SK-N-SH treated with all-trans-retinoic acid at 6 μM for 48 hours (cell line): ENCODE measurements at regions not wholly inside any gene's neighbourhood (a gene's known extent, or its start where the extent isn't known, plus 50 kb on each side); places are given as distances from the start of the nearest gene placed in this dataset.

Experiments
- CREB5 ChIP-seq: fragments of 250-450 bp; sonication (Bioruptor Pico); IDR thresholded peaks from 2 replicates; pipeline ENCODE4 v1.5.1; 2020; ENCODE audit warnings: low read depth, mild to moderate bottlenecking, moderate library complexity
- CSDC2 ChIP-seq: fragments of 250-450 bp; sonication (Bioruptor Pico); IDR thresholded peaks from 2 replicates; pipeline ENCODE4 v1.5.0; 2020; ENCODE audit warnings: mild to moderate bottlenecking, moderate library complexity
- ESRRG ChIP-seq: fragments of 250-450 bp; sonication (Bioruptor Pico); IDR thresholded peaks from 2 replicates; pipeline ENCODE4 v1.6.1; 2021; ENCODE audit warnings: mild to moderate bottlenecking
- PATZ1 ChIP-seq: fragments of 250-450 bp; sonication (Bioruptor Pico); IDR thresholded peaks from 2 replicates; pipeline ENCODE4 v1.8.0; 2020; ENCODE audit warnings: mild to moderate bottlenecking, moderate library complexity, borderline replicate concordance
- PPARA ChIP-seq: fragments of 250-450 bp; sonication (Bioruptor Pico); IDR thresholded peaks from 2 replicates; pipeline ENCODE4 v1.5.0; 2020; ENCODE audit warnings: mild to moderate bottlenecking, borderline replicate concordance
- RARB ChIP-seq: fragments of 250-450 bp; sonication (Bioruptor Pico); IDR thresholded peaks from 2 replicates; pipeline ENCODE4 v1.8.0; 2021; ENCODE audit warnings: mild to moderate bottlenecking, moderate library complexity
- TCF4 ChIP-seq: fragments of 250-450 bp; sonication (Bioruptor Pico); IDR thresholded peaks from 2 replicates; pipeline ENCODE4 v1.8.0; 2021; ENCODE audit warnings: mild to moderate bottlenecking, moderate library complexity, borderline replicate concordance
- TOX ChIP-seq: fragments of 250-450 bp; sonication (Bioruptor Pico); IDR thresholded peaks from 2 replicates; pipeline ENCODE4 v1.8.0; 2021; ENCODE audit warnings: mild to moderate bottlenecking, moderate library complexity, borderline replicate concordance
- TSHZ2 ChIP-seq: fragments of 250-450 bp; sonication (Bioruptor Pico); IDR thresholded peaks from 2 replicates; pipeline ENCODE4 v1.5.0; 2020; ENCODE audit warnings: mild to moderate bottlenecking, moderate library complexity
- ZC3H10 ChIP-seq: fragments of 250-450 bp; sonication (Bioruptor Pico); IDR thresholded peaks from 2 replicates; pipeline ENCODE4 v1.5.1; 2021; ENCODE audit warnings: mild to moderate bottlenecking, moderate library complexity
- ZFP3 ChIP-seq: fragments of 250-450 bp; sonication (Bioruptor Pico); IDR thresholded peaks from 2 replicates; pipeline ENCODE4 v1.5.0; 2020; ENCODE audit warnings: mild to moderate bottlenecking, moderate library complexity
- ZNF565 ChIP-seq: fragments of 450-650 bp; formaldehyde crosslinking; conservative IDR thresholded peaks from 2 replicates; pipeline ENCODE4 v1.5.0; 2020; ENCODE audit warnings: low read depth, mild to moderate bottlenecking, moderate library complexity

- no peak for TF ChIP-seq ZC3H10
- TF ChIP-seq PATZ1 (CRISPR knock-in tag), result no peak
- TF ChIP-seq CREB5 (CRISPR knock-in tag), result no peak
- TF ChIP-seq ZNF565 (CRISPR knock-in tag), result no peak
- TF ChIP-seq PPARA (CRISPR knock-in tag), result no peak
- TF ChIP-seq RARB (CRISPR knock-in tag), result no peak
- no peak for TF ChIP-seq TOX (CRISPR knock-in tag)
- no peak for TF ChIP-seq TCF4
- no peak for TF ChIP-seq ESRRG (CRISPR knock-in tag)
- no peak for TF ChIP-seq ZFP3 (CRISPR knock-in tag)
- no peak for TF ChIP-seq CSDC2 (CRISPR knock-in tag)
- TF ChIP-seq TSHZ2 (CRISPR knock-in tag), result no peak
Measured at GRCh38 chr17:34781071-34781470, 180.2 kb downstream of the CCT6B start.
